NCI-H774 (cell line): ENCODE measurements at regions not wholly inside any gene's neighbourhood (a gene's known extent, or its start where the extent isn't known, plus 50 kb on each side); places are given as distances from the start of the nearest gene placed in this dataset.
"Not testable (repeated sequence)": the region's sequence is repeated elsewhere in the genome, so short reads cannot be mapped to it uniquely, and the experiment has no call there.

Experiments used
- DNase-seq: peaks from one replicate; lab custom pipeline; 2025; lab: John Stamatoyannopoulos, UW

- no peak for DNase-seq
These were observed 50.3 kb downstream of the GASK1B start for GRCh38 chr4:158122501-158122900.

GRCh38 chr4:158121161-158121579 lies 51.7 kb downstream of the GASK1B start:
- no peak for DNase-seq

GRCh38 chr4:158120645-158121151 lies 52.1 kb downstream of the GASK1B start:
- DNase-seq: not testable (repeated sequence)

DNA sequence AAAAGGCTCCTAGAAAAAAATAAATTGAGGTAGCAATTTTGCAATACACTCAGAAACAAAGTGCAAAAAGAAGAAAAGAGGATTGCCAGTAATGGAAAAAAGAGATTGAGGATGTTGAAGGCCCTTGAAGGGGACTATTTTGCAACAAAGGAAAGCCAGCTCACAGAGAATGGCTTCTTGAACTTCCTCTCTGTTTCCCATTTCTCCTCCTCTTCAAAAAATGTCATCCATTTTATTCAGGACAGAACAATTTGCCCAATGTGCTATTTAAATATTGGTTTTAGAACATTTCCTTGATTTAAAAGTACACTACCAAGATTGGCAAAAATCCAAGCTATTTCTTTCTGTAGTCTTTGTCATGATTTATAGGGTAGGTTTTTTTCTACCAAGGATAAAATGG lies 60.2 kb downstream of the GASK1B start:
- DNase-seq: no peak

- DNase-seq: no peak
These were observed 61.6 kb downstream of the GASK1B start for GRCh38 chr4:158111241-158111640.

DNA sequence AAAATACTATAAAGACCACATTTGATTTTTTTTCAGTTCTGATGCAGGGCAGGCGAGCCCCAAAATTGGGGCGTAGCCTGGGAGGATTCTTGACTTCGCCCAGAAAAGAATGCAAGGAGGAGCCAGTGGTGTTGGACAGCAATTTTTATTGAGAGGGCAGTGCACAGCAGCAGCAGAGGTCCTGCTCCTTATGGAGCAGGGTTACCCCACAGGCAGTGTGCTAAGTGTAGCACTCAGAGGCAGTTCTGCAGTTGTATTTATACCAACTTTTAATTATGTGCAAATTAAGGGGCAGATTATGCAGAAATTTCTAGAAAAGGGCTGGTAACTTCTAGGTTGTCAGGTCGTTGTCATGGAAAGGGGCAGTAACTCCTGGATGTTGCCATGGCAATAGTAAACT lies 69.9 kb downstream of the GASK1B start:
- no peak for DNase-seq

- no peak for DNase-seq
These were observed 73.1 kb downstream of the GASK1B start for GRCh38 chr4:158099686-158100085.

DNA sequence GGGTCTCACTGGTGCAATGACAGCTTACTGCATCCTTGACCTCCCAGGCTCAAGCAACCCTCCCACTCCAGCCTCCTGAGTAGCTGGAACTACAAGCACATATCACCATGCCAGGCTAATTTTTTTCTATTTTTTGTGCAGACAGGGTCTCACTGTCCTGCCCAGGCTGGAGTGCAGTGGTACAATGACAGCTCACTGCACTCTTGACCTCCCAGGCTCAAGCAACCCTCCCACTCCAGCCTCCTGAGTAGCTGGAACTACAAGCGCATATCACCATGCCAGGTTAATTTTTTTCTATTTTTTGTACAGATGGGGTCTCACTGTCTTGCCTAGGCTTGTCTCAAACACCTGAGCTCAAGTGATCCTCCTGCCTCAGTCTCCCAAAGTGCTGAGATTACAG lies 74.0 kb downstream of the GASK1B start:
- no peak for DNase-seq

GRCh38 chr4:158094413-158095134 lies 78.3 kb downstream of the GASK1B start:
- no peak for DNase-seq

- DNase-seq: no peak
These were observed 82.5 kb downstream of the GASK1B start for GRCh38 chr4:158090323-158090722.

DNA sequence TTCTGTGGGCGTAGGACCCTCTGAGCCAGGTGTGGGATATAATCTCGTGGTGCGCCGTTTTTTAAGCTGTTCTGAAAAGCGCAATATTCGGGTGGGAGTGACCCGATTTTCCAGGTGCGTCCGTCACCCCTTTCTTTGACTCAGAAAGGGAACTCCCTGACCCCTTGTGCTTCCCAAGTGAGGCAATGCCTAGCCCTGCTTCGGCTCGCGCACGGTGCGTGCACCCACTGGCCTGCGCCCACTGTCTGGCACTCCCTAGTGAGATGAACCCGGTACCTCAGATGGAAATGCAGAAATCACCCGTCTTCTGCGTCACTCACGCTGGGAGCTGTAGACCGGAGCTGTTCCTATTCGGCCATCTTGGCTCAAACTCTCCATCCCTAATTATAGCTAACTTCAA lies 82.9 kb downstream of the GASK1B start:
- DNase-seq: not testable (repeated sequence)

DNA sequence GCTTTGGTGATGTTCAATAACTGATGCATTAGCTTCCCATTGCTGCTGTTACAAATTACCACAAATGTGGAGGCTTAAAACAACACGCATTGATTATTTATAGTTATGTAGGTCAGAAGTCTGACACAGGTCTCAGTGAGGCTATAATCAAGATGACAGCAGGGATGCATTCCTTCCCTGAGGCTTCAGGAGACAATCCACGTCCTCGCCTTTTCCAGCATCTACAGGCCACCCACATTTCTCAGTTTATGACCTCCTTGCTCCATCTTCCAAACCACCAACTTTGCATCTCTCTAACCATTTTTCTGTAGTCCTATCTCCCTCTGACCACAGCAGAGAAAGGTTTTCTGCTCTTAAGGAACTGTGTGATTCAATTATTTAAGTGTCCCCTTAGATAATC lies 92.5 kb downstream of the GASK1B start:
- DNase-seq: no peak

- no peak for DNase-seq
These were observed 93.2 kb downstream of the GASK1B start for GRCh38 chr4:158079661-158080060.

GRCh38 chr4:158077835-158078234 lies 95.0 kb downstream of the GASK1B start:
- DNase-seq: no peak

DNA sequence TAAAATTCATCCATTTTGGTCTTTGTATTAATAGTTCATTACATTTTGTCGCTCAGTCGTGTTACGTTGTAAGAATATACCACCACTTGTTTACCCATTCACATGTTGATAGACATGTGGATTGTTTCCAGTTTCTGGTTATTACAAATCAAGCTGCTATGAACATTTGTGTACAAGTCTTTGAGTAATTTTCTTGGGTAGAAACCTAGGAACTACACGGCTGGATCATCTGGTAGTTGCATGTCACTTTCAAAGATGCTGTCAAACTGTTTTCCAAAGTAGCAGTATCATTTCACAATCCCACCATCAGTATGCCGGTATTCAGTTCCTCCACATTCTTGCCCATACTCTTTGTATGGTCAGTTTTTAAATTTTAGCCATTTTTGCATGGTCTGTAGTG lies 98.0 kb downstream of the GASK1B start:
- DNase-seq: no peak

DNA sequence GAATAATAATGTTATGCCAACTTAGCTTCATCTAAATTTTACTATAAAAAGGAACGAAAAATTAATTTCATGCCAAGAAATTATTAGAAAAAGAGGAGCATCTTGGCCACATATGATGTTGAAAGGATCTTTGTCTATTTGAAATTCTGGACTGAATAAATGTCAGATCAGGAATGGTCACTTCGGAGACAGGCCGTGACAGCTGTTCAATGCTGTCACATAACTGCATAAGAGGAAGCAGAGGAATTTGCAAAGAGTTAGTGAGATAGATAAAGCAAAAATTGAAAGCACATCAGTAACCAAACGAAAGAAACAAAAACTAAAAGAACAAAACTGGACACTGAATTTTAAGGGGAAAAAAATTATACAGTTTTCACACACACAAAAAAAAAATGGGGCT lies 100.9 kb downstream of the GASK1B start:
- no peak for DNase-seq

- DNase-seq: no peak
These were observed 104.8 kb downstream of the GASK1B start for GRCh38 chr4:158068068-158068467.

DNA sequence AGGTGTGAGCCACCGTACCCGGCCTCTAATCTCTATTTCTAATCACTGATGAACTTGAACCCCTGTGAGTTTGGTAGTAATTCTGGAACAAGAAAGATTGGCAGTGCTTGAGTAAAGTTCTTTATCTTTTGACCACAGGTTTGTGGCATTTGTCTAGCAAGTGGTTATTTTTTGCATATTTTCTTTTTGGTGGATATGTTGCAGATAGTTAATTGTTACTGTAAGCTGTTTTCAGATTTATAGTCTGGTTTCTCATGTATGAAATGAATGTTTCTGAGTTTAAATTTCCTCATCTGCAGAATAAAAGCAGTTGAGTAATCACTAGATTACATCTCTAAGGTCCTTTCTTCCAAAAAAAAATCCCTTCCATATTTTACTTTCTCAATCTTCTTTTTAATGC lies 105.2 kb downstream of the GASK1B start:
- DNase-seq: no peak

DNA sequence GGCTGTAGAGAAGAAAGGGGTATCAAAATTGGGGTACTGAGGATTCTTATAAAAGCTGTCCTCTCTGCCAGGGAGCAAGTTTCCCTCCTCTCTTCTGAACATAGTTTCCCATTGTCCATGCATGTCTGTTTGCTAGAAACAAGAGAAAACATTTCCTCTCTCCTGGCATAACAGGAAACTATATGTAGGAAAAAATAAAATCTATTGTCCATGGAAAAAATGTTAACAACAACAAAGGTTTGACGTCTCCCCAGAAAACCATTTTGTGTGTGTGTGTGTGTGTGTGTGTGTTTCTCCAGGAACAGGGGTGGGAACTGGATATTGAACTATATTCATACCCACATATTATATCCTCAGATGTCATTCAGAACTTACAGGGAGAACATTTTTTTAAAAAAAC lies 107.2 kb downstream of the GASK1B start:
- DNase-seq: no peak

DNA sequence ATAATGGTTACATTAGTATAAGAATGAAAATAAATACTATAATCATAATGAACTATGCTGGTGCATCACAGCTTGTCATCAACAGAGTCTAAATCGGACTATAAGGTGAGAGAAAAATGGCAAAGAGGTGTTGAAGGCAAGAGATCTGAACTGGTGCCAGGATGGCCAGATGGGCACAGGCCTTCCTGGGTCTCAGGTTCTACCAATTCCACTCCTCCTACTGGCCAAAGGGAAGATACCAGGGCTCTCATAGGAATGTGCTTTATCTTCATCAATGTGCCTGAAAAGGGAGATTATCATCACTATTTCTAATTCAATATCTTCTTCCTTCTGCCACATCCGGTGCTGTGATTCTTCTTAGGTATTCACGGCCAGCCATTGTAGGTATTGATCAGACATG lies 107.6 kb downstream of the GASK1B start:
- DNase-seq: no peak

DNA sequence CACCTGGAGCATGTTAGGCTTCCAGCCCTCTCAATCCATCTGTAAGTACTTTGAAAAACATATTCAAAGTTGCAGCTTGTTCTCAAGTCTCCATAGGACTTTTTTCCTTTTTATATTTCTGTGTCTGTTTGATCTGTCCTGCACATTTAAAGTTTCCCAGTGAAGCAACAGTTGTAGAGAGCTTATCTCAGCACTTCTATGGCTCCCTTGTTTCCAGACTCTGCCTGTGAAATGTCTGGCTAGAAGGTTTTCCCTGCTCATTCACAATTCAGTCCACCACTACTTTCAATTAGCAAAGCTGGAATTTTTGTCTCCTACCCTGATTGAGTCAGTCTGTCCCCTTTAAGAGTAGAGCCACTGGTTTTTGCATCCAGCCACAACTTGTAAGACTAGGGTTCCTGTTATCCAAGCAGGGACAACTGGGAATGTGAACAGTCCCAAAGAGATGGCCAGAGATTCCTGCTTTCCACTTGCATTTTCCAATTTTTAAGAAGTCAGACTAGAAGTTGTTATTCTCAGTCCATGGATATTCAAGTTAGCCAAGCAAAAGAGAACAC lies 116.1 kb downstream of the GASK1B start:
- no peak for DNase-seq

- DNase-seq: no peak
These were observed 117.2 kb downstream of the GASK1B start for GRCh38 chr4:158055668-158056067.

DNA sequence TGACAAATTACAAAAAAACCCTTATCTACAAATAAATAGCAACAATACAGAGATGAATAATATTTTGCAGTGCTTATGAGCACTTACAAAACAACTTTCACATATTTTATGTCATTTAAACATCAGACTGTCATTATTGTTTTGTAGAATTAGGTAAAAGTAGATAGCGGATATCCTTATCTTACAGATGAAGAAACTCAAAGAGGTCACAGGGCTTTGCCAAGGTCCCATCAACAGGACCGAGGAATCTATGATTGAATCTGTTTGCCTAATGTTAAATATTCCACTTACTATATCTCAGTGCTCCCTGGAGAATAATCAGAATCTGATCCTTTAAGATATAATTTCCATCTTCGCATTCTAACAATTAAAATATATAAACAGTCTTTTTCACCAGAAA lies 119.0 kb downstream of the GASK1B start:
- no peak for DNase-seq

DNA sequence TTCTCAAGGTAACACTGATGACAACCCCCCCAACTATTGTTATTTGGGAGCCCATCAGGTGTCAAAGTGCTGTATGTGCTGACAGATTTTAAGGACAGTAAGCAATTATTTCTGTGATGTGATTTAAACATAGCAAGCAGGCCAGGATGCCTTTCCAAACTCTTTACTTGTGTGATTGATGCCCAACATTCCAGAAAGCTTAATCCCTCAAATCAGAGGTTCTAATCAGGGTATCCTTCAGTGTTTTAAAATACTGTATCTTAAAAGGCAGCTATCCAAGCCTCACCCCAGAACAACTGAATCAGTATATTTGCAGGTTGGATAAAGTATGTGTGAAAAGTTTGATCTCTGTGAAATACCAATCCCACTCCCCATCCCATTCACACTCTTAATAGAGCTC lies 119.7 kb downstream of the GASK1B start:
- DNase-seq: no peak
